Adrenal gland (tissue), 5 donors: ENCODE measurements at regions not wholly inside any gene's neighbourhood (a gene's known extent, or its start where the extent isn't known, plus 50 kb on each side); places are given as distances from the start of the nearest gene placed in this dataset.

Source experiments
- CTCF ChIP-seq, 6 experiments: fragments of 450-650 bp in 4 of 6; fragments of 200-600 bp in 2 of 6; sonication (generic) in 1 of 6; IDR thresholded peaks; 1 replicate in 5 of 6; 2 replicates in 1 of 6; pipeline versions ENCODE4 v1.5.1 to v1.8.0; 2016 to 2021; ENCODE audit warnings: antibody characterized with exemption in 6 of 6, mild to moderate bottlenecking in 2 of 6, moderate library complexity in 1 of 6
- POLR2A ChIP-seq, 2 donors: fragments of 450-650 bp; IDR thresholded peaks; one replicate each; pipeline ENCODE4 v1.6.1; 2017; ENCODE audit warnings: antibody characterized with exemption in 2 of 2, mild to moderate bottlenecking in 2 of 2, moderate library complexity in 1 of 2
- donor health status: DM: no; HTN: no; CAD: no.

- no peak for TF ChIP-seq CTCF (IDR thresholded peaks at IDR 0.05)
- no peak for TF ChIP-seq POLR2A (IDR thresholded peaks at IDR 0.05)
These were observed 206.5 kb downstream of the SOX11 start for GRCh38 chr2:5898667-5899066.
